Fibroblast of skin of back (primary cell): ENCODE measurements at regions not wholly inside any gene's neighbourhood (a gene's known extent, or its start where the extent isn't known, plus 50 kb on each side); places are given as distances from the start of the nearest gene placed in this dataset.
"Not testable (repeated sequence)": the region's sequence is repeated elsewhere in the genome, so short reads cannot be mapped to it uniquely, and the experiment has no call there.

ENCODE experiments used
- DNase-seq: peaks from one replicate; pipeline ENCODE4 v3.0.0-alpha.2; 2013

- not testable (repeated sequence) for DNase-seq
These were observed 79.5 kb upstream of the GSE1 start for GRCh38 chr16:85533593-85533992.

- no peak for DNase-seq
These were observed 78.4 kb upstream of the GSE1 start for GRCh38 chr16:85534536-85535351.

- DNase-seq = no peak
These were observed 77.6 kb upstream of the GSE1 start for GRCh38 chr16:85535352-85536072.

- no peak for DNase-seq
These were observed 77.1 kb upstream of the GSE1 start for GRCh38 chr16:85536073-85536410.

GRCh38 chr16:85536411-85537330, 76.5 kb upstream of the GSE1 start:
- no peak for DNase-seq

GRCh38 chr16:85537331-85537788, 75.8 kb upstream of the GSE1 start:
- no peak for DNase-seq

- DNase-seq = no peak
These were observed 75.2 kb upstream of the GSE1 start for GRCh38 chr16:85537795-85538401.

GRCh38 chr16:85539084-85539483, 74.0 kb upstream of the GSE1 start:
- no peak for DNase-seq

- no peak for DNase-seq
These were observed 73.4 kb upstream of the GSE1 start for GRCh38 chr16:85539629-85540291.

- DNase-seq = no peak
These were observed 71.9 kb upstream of the GSE1 start for GRCh38 chr16:85541181-85541580.

- DNase-seq = no peak
These were observed 71.5 kb upstream of the GSE1 start for GRCh38 chr16:85541619-85541979.

- peak; percentile 36 for DNase-seq
These were observed 70.9 kb upstream of the GSE1 start for GRCh38 chr16:85541980-85542900.

- DNase-seq = no peak
These were observed 69.6 kb upstream of the GSE1 start for GRCh38 chr16:85543536-85543935.

- DNase-seq = no peak
These were observed 69.1 kb upstream of the GSE1 start for GRCh38 chr16:85544016-85544415.

GRCh38 chr16:85544668-85545067, 68.5 kb upstream of the GSE1 start:
- DNase-seq = no peak

- DNase-seq = no peak
These were observed 67.8 kb upstream of the GSE1 start for GRCh38 chr16:85545227-85545818.

GRCh38 chr16:85546585-85547447, 66.3 kb upstream of the GSE1 start:
- DNase-seq = peak; percentile 35

- no peak for DNase-seq
These were observed 64.7 kb upstream of the GSE1 start for GRCh38 chr16:85548375-85548774.

GRCh38 chr16:85549766-85550421, 63.2 kb upstream of the GSE1 start:
- no peak for DNase-seq
